Neural progenitor cell (in vitro differentiated cells): ENCODE measurements at regions not wholly inside any gene's neighbourhood (a gene's known extent, or its start where the extent isn't known, plus 50 kb on each side); places are given as distances from the start of the nearest gene placed in this dataset.

ENCODE experiments used
- DNase-seq: peaks from one replicate; pipeline ENCODE4 v3.0.0-alpha.2; 2016; ENCODE audit warnings: low spot score
- H2AFZ ChIP-seq: fragments of 200-600 bp; sonication (generic); replicated peaks from 2 replicates; pipeline ENCODE4 v1.6.1; 2016; ENCODE audit warnings: antibody characterized with exemption
- H3F3A ChIP-seq: fragments of 200-600 bp; sonication (generic); 2 replicates; pipeline ENCODE4 v1.6.1; 2016; ENCODE audit warnings: antibody characterized with exemption, low read depth
- H3K27ac ChIP-seq: fragments of 200-600 bp; sonication (generic); 2 replicates; pipeline ENCODE4 v1.5.1; 2016; ENCODE audit warnings: mild to moderate bottlenecking
- H3K27me3 ChIP-seq: fragments of 200-600 bp; sonication (generic); 2 replicates; pipeline ENCODE4 v1.6.1; 2016; ENCODE audit warnings: mild to moderate bottlenecking, moderate library complexity
- H3K36me3 ChIP-seq: fragments of 200-600 bp; sonication (generic); 2 replicates; pipeline ENCODE4 v1.5.1; 2016
- H3K4me1 ChIP-seq: fragments of 200-600 bp; sonication (generic); 2 replicates; pipeline ENCODE4 v1.6.1; 2016; ENCODE audit warnings: mixed run types
- H3K4me2 ChIP-seq: fragments of 200-600 bp; sonication (generic); 2 replicates; pipeline ENCODE4 v1.6.1; 2016
- H3K4me3 ChIP-seq: fragments of 200-600 bp; sonication (generic); 2 replicates; pipeline ENCODE4 v1.5.1; 2016
- H3K79me2 ChIP-seq: fragments of 200-600 bp; sonication (generic); 2 replicates; pipeline ENCODE4 v1.6.1; 2016; ENCODE audit warnings: low read depth
- H3K9ac ChIP-seq: fragments of 200-600 bp; sonication (generic); 2 replicates; pipeline ENCODE4 v1.6.1; 2016
- H3K9me3 ChIP-seq: fragments of 200-600 bp; sonication (generic); 2 replicates; pipeline ENCODE4 v1.5.1; 2016; ENCODE audit warnings: low read depth
- H4K20me1 ChIP-seq: fragments of 200-600 bp; sonication (generic); 2 replicates; pipeline ENCODE4 v1.6.1; 2016; ENCODE audit warnings: low read depth
- H3K27ac Mint-ChIP-seq: 3 replicates; pipeline ENCODE4 v1.8.0; 2021; ENCODE audit warnings: mixed read lengths
- H3K27me3 Mint-ChIP-seq: 2 replicates; pipeline ENCODE4 v1.8.0; 2022; ENCODE audit warnings: low read depth, mild to moderate bottlenecking, inconsistent platforms, moderate library complexity, mixed read lengths; ENCODE audit not compliant: insufficient read depth
- H3K36me3 Mint-ChIP-seq: 3 replicates; pipeline ENCODE4 v1.8.0; 2021; ENCODE audit warnings: mixed read lengths
- H3K4me1 Mint-ChIP-seq: 3 replicates; pipeline ENCODE4 v1.8.0; 2021; ENCODE audit warnings: mixed read lengths
- H3K4me3 Mint-ChIP-seq: 3 replicates; pipeline ENCODE4 v1.8.0; 2021; ENCODE audit warnings: mild to moderate bottlenecking, moderate library complexity, mixed read lengths
- H3K9me3 Mint-ChIP-seq: 3 replicates; pipeline ENCODE4 v1.8.0; 2020; ENCODE audit warnings: mixed read lengths
- CTCF ChIP-seq: fragments of 200-600 bp; sonication (generic); IDR thresholded peaks from 2 replicates; pipeline ENCODE4 v1.5.1; 2017; ENCODE audit warnings: antibody characterized with exemption, mild to moderate bottlenecking
- EZH2 ChIP-seq: fragments of 200-600 bp; sonication (generic); IDR thresholded peaks from 2 replicates; pipeline ENCODE4 v1.6.1; 2017; ENCODE audit warnings: antibody characterized with exemption, mild to moderate bottlenecking, moderate library complexity
- EZH2phosphoT487 ChIP-seq: fragments of 200-600 bp; sonication (generic); IDR thresholded peaks from 2 replicates; pipeline ENCODE4 v1.6.1; 2017; ENCODE audit warnings: antibody characterized with exemption

GRCh38 chr2:226079196-226079595 lies 679.7 kb downstream of the NYAP2 start:
- Histone ChIP-seq H3K27ac (no peak overlapping the region), H2AFZ (no peak overlapping the region), H3K79me2 (no peaks in the 10 kb centered on the region), H3K27me3 (no peaks in the 10 kb centered on the region), H3F3A (no peaks in the 10 kb centered on the region), H4K20me1 (no peaks in the 10 kb centered on the region), H3K4me1 (no peaks in the 10 kb centered on the region), H3K4me3 (no peak overlapping the region), H3K9me3 (no peaks in the 10 kb centered on the region), H3K36me3 (no peaks in the 10 kb centered on the region), H3K4me2 (no peak overlapping the region), H3K9ac (no peak overlapping the region)
- Mint-ChIP-seq H3K36me3 (peaks cover 3% of the 10 kb centered on the region), H3K4me3 (no peak overlapping the region), H3K27ac (no peak overlapping the region), H3K27me3 (peaks cover 4% of the 10 kb centered on the region), H3K4me1 (no peaks in the 10 kb centered on the region), H3K9me3 (peaks cover 2% of the 10 kb centered on the region)
- DNase-seq = no peak
- TF ChIP-seq EZH2 = no peak
- no peak for TF ChIP-seq EZH2phosphoT487
- TF ChIP-seq CTCF = no peak

- Histone ChIP-seq H3K27me3 (no peaks in the 10 kb centered on the region), H3K4me1 (no peaks in the 10 kb centered on the region), H3K9ac (no peak overlapping the region), H3K9me3 (no peaks in the 10 kb centered on the region), H3K27ac (no peak overlapping the region), H3F3A (no peaks in the 10 kb centered on the region), H3K4me2 (no peak overlapping the region), H3K79me2 (no peaks in the 10 kb centered on the region), H2AFZ (no peak overlapping the region), H4K20me1 (no peaks in the 10 kb centered on the region), H3K36me3 (no peaks in the 10 kb centered on the region), H3K4me3 (no peak overlapping the region)
- Mint-ChIP-seq H3K27ac (no peak overlapping the region), H3K36me3 (peaks cover 3% of the 10 kb centered on the region), H3K9me3 (peaks cover 2% of the 10 kb centered on the region), H3K27me3 (peaks cover 4% of the 10 kb centered on the region), H3K4me3 (no peak overlapping the region), H3K4me1 (no peaks in the 10 kb centered on the region)
- no peak for DNase-seq
- no peak for TF ChIP-seq EZH2
- no peak for TF ChIP-seq CTCF
Measured at GRCh38 chr2:226078666-226079065, 679.2 kb downstream of the NYAP2 start.

- no peaks in the 10 kb centered on the region for H3K36me3 ChIP-seq
- Mint-ChIP-seq H3K4me1 (no peaks in the 10 kb centered on the region), H3K4me3 (no peak overlapping the region), H3K27ac (no peak overlapping the region), H3K27me3 (peaks cover 4% of the 10 kb centered on the region), H3K9me3 (no peaks in the 10 kb centered on the region), H3K36me3 (peaks cover 3% of the 10 kb centered on the region)
- no peak overlapping the region for H2AFZ ChIP-seq
- no peak for TF ChIP-seq EZH2phosphoT487
- no peak for TF ChIP-seq EZH2
- TF ChIP-seq CTCF = no peak
- H3F3A ChIP-seq = no peaks in the 10 kb centered on the region
- H3K4me1 ChIP-seq = no peaks in the 10 kb centered on the region
- no peak overlapping the region for H3K9ac ChIP-seq
- no peaks in the 10 kb centered on the region for H3K9me3 ChIP-seq
- no peaks in the 10 kb centered on the region for H3K79me2 ChIP-seq
- no peaks in the 10 kb centered on the region for H3K27me3 ChIP-seq
- no peak overlapping the region for H3K4me3 ChIP-seq
- DNase-seq = no peak
- no peak overlapping the region for H3K27ac ChIP-seq
- no peak overlapping the region for H3K4me2 ChIP-seq
- H4K20me1 ChIP-seq = no peaks in the 10 kb centered on the region
Measured at GRCh38 chr2:226077841-226078240, 678.3 kb downstream of the NYAP2 start.

- Mint-ChIP-seq H3K27ac (no peak overlapping the region), H3K27me3 (peaks cover 4% of the 10 kb centered on the region), H3K4me1 (no peaks in the 10 kb centered on the region), H3K4me3 (no peak overlapping the region), H3K36me3 (peaks cover 3% of the 10 kb centered on the region), H3K9me3 (no peaks in the 10 kb centered on the region)
- no peaks in the 10 kb centered on the region for H3K4me1 ChIP-seq
- DNase-seq = no peak
- no peaks in the 10 kb centered on the region for H3K27me3 ChIP-seq
- no peak overlapping the region for H2AFZ ChIP-seq
- H3K9ac ChIP-seq = no peak overlapping the region
- H3K36me3 ChIP-seq = no peaks in the 10 kb centered on the region
- H3K4me2 ChIP-seq = no peak overlapping the region
- no peaks in the 10 kb centered on the region for H3K9me3 ChIP-seq
- TF ChIP-seq EZH2 (no peak), EZH2phosphoT487 (no peak)
- no peaks in the 10 kb centered on the region for H3K79me2 ChIP-seq
- H3F3A ChIP-seq = no peaks in the 10 kb centered on the region
- no peak overlapping the region for H3K27ac ChIP-seq
- no peaks in the 10 kb centered on the region for H4K20me1 ChIP-seq
- H3K4me3 ChIP-seq = no peak overlapping the region
Measured at GRCh38 chr2:226077031-226077430, 677.5 kb downstream of the NYAP2 start.
